Keratinocyte (primary cell): ENCODE measurements at regions not wholly inside any gene's neighbourhood (a gene's known extent, or its start where the extent isn't known, plus 50 kb on each side); places are given as distances from the start of the nearest gene placed in this dataset.

Experiments used
- DNase-seq: peaks from one replicate; pipeline ENCODE4 v3.0.0-alpha.2; 2011; ENCODE audit warnings: low read depth, missing footprints, low spot score
- FAIRE-seq: peaks from 2 replicates; lab custom pipeline; 2011; peaks lifted over from hg19 to GRCh38; lab: Jason Lieb, UNC
- H2AFZ ChIP-seq: 2 replicates; pipeline ENCODE4 v1.6.0; 2012; ENCODE audit warnings: low read length, control low read depth, inconsistent platforms; ENCODE audit not compliant: control insufficient read depth
- H3K27ac ChIP-seq: 2 replicates; pipeline ENCODE4 v1.5.1; 2011; ENCODE audit warnings: low read length; ENCODE audit not compliant: control insufficient read depth, insufficient read depth
- H3K27me3 ChIP-seq: 3 replicates; pipeline ENCODE4 v1.6.0; 2011; ENCODE audit warnings: low read length; ENCODE audit not compliant: control insufficient read depth, insufficient read depth; ENCODE audit errors: extremely low read depth
- H3K36me3 ChIP-seq, 2 experiments: 2 replicates in 1 of 2; 3 replicates in 1 of 2; pipeline ENCODE4 v1.5.1; 2011; ENCODE audit warnings: low read length in 2 of 2, mild to moderate bottlenecking in 1 of 2; ENCODE audit not compliant: control insufficient read depth in 2 of 2, insufficient read depth in 2 of 2; ENCODE audit errors: extremely low read depth in 1 of 2
- H3K4me1 ChIP-seq: 3 replicates; pipeline ENCODE4 v1.5.1; 2011; ENCODE audit warnings: low read length; ENCODE audit not compliant: control insufficient read depth, insufficient read depth; ENCODE audit errors: extremely low read depth
- H3K4me2 ChIP-seq: 3 replicates; pipeline ENCODE4 v1.6.0; 2011; ENCODE audit warnings: low read depth, low read length; ENCODE audit not compliant: control insufficient read depth, insufficient read depth; ENCODE audit errors: extremely low read depth
- H3K4me3 ChIP-seq, 3 experiments: fragments of 200-600 bp in 1 of 3; sonication (generic) in 1 of 3; 2 replicates in 2 of 3; 3 replicates in 1 of 3; pipeline ENCODE4 v1.5.1; 2011 to 2016; ENCODE audit warnings: low read length in 3 of 3, mild to moderate bottlenecking in 3 of 3, control low read depth in 2 of 3, inconsistent platforms in 1 of 3, low read depth in 1 of 3, mixed read lengths in 1 of 3, mixed run types in 1 of 3, moderate library complexity in 1 of 3; ENCODE audit not compliant: control insufficient read depth in 2 of 3, insufficient read depth in 2 of 3; ENCODE audit errors: extremely low read depth in 1 of 3
- H3K79me2 ChIP-seq: 2 replicates; pipeline ENCODE4 v1.6.0; 2012; ENCODE audit warnings: low read length; ENCODE audit not compliant: control insufficient read depth, insufficient read depth
- H3K9ac ChIP-seq: 3 replicates; pipeline ENCODE4 v1.6.0; 2011; ENCODE audit warnings: low read length; ENCODE audit not compliant: control insufficient read depth, insufficient read depth; ENCODE audit errors: extremely low read depth
- H3K9me1 ChIP-seq: 3 replicates; pipeline ENCODE4 v1.6.0; 2011; ENCODE audit warnings: low read length; ENCODE audit not compliant: control insufficient read depth, insufficient read depth; ENCODE audit errors: extremely low read depth
- H3K9me3 ChIP-seq: 2 replicates; pipeline ENCODE4 v1.5.1; 2012; ENCODE audit warnings: low read depth, low read length; ENCODE audit not compliant: control insufficient read depth
- H4K20me1 ChIP-seq: 3 replicates; pipeline ENCODE4 v1.6.0; 2011; ENCODE audit warnings: low read length; ENCODE audit not compliant: control insufficient read depth, insufficient read depth; ENCODE audit errors: extremely low read depth
- EZH2 ChIP-seq: IDR thresholded peaks from one replicate; pipeline ENCODE4 v1.6.1; 2012; ENCODE audit warnings: inconsistent platforms, mild to moderate bottlenecking, low read length, moderate library complexity
- dilution Hi-C: fragments of 300-500 bp; cut with MboI; formaldehyde crosslinking; loops from one replicate; pipeline ENCODE4 v1.7.0; 2020; ENCODE audit warnings: low sequenced_read_pairs; ENCODE audit not compliant: extremely low pct_ligation_motif_present
- TF ChIP-seq, protein P1 (sequence below), 3 experiments: IDR thresholded peaks in 1 of 3; conservative IDR thresholded peaks in 1 of 3; optimal IDR thresholded peaks in 1 of 3; 2 replicates in 2 of 3; 3 replicates in 1 of 3; pipeline versions ENCODE3 to v1.5.1; 2011; ENCODE audit warnings: low read length in 3 of 3, mild to moderate bottlenecking in 3 of 3, moderate library complexity in 2 of 3, control low read depth in 1 of 3, inconsistent platforms in 1 of 3; ENCODE audit not compliant: insufficient read depth in 2 of 3; ENCODE audit errors: extremely low read depth in 1 of 3

DNA sequence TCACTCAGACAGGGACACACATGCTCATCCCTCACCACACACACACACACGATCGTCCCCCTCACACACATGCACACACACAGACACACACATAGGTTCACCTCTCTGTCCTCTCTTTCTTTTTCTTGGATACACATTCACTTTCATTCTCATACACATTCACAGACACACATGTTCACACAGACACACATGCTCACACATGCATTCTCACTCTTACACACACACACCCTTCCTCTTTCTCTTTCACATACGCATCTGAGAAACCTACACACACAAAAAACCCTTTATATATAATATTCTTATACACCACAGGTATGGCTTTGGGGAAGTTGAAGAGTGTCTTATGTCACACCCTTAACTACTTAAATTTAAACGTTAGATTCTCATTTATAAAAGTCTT is 248.6 kb upstream of the RUNX1 start:
- dilution Hi-C loops = no loop called here
- peaks cover 17% of the 10 kb centered on the region for H3K4me1 ChIP-seq
- no peak overlapping the region for H3K4me3 ChIP-seq
- DNase-seq (no peak), FAIRE-seq (no peak)
- no peak overlapping the region for H2AFZ ChIP-seq
- no peak overlapping the region for H3K4me2 ChIP-seq
- H3K27ac ChIP-seq = no peak overlapping the region
- no peaks in the 10 kb centered on the region for H3K79me2 ChIP-seq
- no peak overlapping the region for H3K9ac ChIP-seq
- no peaks in the 10 kb centered on the region for H3K27me3 ChIP-seq
- H4K20me1 ChIP-seq = no peaks in the 10 kb centered on the region
- TF ChIP-seq EZH2 = no peak
- TF ChIP-seq, protein P1, sequence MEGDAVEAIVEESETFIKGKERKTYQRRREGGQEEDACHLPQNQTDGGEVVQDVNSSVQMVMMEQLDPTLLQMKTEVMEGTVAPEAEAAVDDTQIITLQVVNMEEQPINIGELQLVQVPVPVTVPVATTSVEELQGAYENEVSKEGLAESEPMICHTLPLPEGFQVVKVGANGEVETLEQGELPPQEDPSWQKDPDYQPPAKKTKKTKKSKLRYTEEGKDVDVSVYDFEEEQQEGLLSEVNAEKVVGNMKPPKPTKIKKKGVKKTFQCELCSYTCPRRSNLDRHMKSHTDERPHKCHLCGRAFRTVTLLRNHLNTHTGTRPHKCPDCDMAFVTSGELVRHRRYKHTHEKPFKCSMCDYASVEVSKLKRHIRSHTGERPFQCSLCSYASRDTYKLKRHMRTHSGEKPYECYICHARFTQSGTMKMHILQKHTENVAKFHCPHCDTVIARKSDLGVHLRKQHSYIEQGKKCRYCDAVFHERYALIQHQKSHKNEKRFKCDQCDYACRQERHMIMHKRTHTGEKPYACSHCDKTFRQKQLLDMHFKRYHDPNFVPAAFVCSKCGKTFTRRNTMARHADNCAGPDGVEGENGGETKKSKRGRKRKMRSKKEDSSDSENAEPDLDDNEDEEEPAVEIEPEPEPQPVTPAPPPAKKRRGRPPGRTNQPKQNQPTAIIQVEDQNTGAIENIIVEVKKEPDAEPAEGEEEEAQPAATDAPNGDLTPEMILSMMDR (optimal IDR thresholded peaks at IDR 0.05 in 1 of 3, IDR thresholded peaks at IDR 0.05 in 1 of 3, conservative IDR thresholded peaks at IDR 0.05 in 1 of 3; ENCODE audit: extremely low read depth in 1 of 3, insufficient read depth in 2 of 3, low read length in 3 of 3) = no peak
- no peaks in the 10 kb centered on the region for H3K36me3 ChIP-seq
- no peaks in the 10 kb centered on the region for H3K9me3 ChIP-seq
- H3K9me1 ChIP-seq = no peaks in the 10 kb centered on the region

DNA sequence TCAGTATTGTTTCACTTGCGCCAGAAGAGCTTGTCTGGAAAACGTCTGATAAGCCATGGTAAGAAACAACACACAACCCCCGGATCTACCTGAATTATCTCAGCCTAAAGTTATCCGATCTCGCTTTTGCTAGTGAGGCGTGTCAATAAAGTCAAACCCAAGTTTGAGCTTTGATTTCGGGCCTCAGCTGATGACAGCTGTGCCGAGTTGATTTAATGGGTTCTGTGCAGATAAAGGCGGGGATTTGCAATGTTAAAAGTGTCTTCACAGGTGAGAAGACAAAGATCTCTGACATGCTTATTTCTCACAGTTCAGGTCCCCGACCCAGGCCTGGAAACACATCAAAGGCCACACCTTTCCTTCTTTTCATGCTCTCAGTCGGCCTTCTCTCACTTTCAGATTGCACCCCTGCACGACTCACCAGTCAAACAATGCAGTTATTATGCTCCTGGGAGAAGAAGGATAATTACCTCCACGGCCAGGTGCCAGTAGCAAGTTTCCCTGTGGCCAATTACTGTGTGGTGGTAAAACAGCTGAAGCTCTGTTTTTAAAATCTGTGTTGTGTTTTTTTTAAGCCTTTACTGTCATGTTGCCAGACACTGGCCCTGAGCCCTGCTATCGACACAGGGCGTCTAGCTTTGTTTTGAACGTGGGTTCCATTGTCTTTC is 245.3 kb upstream of the RUNX1 start:
- peak; percentile 93 for FAIRE-seq
- Histone ChIP-seq H3K9ac (peak overlapping the region; percentile 74), H3K36me3 (no peaks in the 10 kb centered on the region), H4K20me1 (no peaks in the 10 kb centered on the region), H2AFZ (peak overlapping the region; percentile 82), H3K4me2 (peak overlapping the region; percentile 86), H3K9me1 (no peaks in the 10 kb centered on the region), H3K4me3 (peak overlapping the region in 2 of 3 experiments; percentile 30 to 53), H3K79me2 (no peaks in the 10 kb centered on the region), H3K27me3 (no peaks in the 10 kb centered on the region), H3K4me1 (peaks cover 20% of the 10 kb centered on the region), H3K9me3 (no peaks in the 10 kb centered on the region), H3K27ac (peak overlapping the region; percentile 80)
- dilution Hi-C loops = no loop called here
- no peak for TF ChIP-seq EZH2
- TF ChIP-seq, protein P1 (optimal IDR thresholded peaks at IDR 0.05 in 1 of 3, IDR thresholded peaks at IDR 0.05 in 1 of 3, conservative IDR thresholded peaks at IDR 0.05 in 1 of 3; ENCODE audit: extremely low read depth in 1 of 3, insufficient read depth in 2 of 3, low read length in 3 of 3) = no peak
- DNase-seq = peak; percentile 21
